Right renal pelvis (tissue), 4 donors: ENCODE measurements at regions not wholly inside any gene's neighbourhood (a gene's known extent, or its start where the extent isn't known, plus 50 kb on each side); places are given as distances from the start of the nearest gene placed in this dataset.

Experiments used
- DNase-seq, 4 donors: peaks; one replicate each; pipeline ENCODE4 v3.0.0-alpha.2; 2013; ENCODE audit warnings: low read depth in 4 of 4, low spot score in 3 of 4, missing footprints in 1 of 4

DNA sequence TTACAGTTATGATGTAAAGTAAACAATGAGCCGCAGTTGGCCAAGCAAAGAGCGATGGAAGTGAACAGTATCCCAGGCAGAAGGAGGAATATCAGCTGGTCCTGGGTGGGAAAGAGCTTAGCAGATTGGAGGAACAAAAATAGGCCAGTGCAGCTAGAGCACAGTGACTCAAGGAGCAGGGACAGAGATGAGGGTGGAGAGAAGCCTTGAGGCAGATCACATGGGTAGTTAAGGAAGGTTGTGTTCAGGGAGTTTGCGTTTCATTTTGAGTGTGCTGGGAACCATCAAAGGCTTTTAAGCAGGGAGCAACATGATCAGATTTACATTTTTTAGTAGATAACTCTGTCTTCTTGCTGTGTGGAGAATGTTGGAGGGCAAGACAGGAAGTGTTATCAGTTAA lies 113.6 kb downstream of the OAT start:
- no peak for DNase-seq

DNA sequence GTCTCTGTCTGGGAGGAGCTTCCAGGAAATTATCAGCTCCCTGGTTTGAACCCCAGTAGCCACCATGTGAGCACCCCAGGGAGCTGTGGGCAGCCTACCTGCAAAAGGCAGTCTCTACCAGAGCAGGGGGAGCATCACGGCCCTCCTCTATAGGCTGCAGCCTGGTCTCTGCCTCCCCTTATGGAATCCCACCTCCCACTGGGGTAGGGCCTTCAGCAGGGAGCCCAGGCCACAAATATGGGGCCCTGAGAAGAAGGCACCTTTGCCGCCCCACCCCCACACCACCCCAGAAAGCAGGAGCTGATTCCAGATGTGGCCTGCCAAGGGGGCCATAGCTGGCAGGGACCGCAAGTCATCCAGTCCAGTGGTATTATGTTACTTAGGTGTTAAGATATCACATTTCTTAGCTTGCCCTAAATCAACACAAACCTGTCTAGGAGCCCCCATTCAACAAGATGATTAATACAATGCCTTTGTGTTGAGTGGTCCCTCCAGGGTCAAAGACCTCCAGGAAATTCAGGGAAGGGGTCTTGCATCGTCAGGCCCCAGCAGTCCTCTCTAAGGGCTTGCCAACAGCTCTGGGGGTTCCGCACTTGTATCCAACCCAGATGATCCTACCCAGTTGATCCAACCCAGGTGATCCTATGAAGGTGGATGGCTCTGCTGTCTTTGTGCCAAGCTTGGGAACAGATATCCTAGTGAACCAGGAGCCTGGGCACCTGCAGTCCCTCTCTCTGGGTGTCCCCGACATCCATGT lies 114.9 kb downstream of the OAT start:
- no peak for DNase-seq

DNA sequence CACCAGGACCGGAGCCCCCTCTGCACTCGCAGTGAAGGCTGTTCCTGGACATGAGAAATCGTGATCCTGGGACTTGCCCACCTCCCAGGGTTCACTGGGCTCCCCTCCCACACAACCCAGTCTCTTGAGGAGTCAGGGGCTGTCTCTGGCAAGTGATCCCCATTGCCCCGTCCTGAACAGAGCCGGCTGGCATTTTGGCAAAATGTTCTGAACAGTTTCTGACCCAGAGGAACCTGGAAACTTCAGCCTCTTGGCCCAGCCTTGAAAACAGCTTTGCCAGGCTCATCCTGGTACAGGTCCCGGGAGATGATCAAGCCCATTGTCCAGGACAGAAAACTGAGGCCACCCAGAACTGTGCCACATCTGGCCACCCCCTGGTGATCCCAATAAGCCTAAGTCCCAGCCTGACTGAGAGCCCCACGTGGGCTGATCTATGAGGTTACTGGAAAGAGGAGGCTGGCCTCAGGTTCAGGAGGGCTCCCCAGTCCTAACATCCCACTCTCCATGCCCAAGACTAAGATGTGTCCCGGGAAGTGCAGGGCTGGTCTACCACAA lies 115.7 kb downstream of the OAT start:
- no peak for DNase-seq

DNA sequence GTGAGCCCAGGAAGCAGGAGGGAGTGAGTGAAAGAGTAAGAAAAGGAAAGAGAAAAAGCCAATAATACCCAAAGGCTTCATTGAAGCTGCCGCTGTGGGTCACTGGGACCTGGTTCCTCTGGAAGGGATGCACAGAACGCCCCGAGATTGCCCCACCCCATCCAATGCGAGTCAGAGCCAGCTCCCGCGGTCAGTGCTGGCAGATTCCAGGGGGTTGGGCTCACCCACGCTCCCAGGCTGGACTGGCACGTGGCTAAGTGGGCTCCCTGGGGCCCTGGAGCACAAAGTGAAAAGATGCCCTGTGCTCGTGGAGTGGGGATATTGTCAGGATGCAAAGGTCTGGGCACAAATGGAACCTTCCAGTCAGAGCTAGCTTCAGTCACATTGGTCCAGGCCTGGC lies 117.0 kb downstream of the OAT start:
- DNase-seq, result no peak

DNA sequence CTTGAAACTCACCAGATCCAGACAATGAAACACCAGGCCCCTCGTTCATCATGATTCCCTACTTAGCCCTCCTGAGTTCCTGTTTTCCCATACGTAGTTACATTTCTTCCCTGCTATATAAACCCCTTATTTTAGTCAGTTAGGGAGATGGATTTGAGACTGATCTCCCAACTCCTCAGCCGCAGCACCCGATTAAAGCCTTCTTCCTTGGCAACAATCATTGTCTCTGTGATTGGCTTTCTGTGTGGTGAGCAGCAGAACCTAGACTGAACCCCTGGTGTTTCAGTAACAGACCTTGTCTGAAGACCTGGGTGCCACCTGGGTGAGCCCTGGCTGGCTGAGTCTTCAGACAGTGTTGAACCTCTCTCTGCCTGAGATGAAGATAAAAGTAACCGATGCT lies 118.0 kb downstream of the OAT start:
- no peak for DNase-seq

DNA sequence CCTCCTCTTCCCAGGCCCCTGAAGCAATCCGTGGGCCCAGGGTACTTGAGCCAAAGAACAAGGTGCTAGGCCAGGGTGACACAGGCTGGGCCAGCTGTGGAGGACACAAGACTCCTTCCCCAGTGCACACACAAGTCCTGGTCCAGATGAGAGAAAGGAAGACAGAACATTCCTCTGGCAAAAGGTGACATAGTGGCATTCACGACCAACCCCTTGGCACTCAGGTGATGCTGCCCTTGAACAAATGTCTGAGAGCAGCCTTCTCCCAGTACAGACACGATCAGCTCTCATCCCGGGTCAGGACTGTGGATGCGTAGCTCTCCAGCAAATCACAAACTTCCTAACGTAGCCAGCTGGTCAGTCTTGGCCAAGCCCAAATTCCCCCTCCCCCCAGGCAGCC lies 118.5 kb downstream of the OAT start:
- no peak for DNase-seq

DNA sequence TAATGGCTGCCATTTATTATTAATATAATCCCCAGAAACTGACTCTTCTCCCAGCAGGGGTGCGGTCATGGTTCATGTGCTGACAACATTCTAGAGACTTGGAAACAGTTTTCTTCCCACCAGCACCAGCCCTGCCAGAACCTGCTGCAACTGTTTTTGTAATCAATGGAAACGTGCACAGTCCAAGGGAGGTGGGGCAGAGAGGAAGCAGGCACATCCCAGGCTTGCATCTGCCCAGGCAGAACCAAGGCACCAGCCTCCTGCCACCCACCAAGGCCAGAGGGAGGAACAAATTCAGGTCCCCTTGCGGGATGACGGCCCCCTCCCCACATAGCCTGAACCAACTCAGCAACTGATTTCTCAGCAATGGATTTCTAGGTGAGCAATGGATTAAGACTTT lies 119.0 kb downstream of the OAT start:
- DNase-seq, result no peak

DNA sequence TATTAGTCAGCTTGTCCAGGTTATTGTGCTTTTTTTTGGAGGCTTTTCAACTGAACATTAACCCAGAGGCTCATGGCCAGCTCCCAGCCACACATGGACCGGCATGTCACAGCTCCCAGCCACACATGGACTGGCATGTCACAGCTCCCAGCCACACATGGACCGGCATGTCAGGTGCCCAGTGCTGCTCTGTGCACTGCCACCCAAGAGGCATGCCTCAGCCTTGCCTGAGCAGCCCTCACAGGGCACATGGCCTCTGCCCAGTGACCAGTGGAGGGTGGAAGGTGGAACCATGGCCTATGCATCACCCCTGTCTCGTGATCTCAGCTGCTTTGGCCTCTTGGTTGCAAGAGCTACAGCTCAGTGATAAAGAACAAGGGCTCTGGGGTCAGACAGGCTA lies 119.8 kb downstream of the OAT start:
- DNase-seq, result no peak

DNA sequence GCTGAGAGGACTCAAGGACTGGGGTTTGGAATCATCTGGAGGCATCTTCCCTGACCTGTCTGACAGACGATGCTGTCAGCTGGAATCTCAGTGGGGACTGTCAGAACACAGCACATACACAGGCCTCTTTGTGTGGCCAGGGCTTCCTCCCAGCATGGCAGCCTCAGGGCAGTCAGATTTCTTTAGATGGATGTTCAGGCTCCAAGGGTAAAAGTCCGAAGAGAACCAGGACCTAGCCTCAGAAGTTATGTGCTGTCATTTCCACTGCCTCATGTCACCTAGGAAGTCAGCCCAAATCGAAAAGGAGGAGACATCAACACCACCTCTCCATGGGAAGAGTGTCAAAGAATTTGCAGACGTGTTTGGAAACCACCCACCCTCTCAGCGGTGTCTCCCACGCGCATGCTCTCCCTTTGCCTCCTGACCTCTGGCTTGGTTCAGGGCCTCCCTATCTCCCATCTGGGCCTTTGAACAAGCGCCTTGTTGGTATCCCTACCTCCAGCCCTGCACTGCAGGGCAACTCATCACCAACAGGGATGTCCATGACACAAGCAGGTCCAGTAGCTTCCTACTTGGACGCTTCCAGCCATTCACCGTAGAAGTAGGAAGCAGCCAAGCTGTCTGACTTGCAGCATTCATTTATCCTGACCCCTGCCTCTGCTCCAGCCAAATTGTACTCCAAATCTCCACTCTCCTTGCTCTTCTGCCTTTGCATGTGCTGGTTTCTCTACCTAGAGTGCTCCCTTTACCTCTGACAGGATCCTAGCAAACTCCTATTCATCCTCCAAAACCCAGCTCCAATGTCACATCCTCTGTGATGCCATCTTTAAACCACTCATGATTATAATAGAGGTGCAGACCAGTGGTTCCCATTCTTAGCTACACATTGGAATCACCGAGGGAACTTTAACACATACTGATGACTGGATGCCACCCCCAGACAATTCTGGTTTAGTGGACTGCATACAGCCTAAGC lies 121.6 kb downstream of the OAT start:
- DNase-seq, result no peak

DNA sequence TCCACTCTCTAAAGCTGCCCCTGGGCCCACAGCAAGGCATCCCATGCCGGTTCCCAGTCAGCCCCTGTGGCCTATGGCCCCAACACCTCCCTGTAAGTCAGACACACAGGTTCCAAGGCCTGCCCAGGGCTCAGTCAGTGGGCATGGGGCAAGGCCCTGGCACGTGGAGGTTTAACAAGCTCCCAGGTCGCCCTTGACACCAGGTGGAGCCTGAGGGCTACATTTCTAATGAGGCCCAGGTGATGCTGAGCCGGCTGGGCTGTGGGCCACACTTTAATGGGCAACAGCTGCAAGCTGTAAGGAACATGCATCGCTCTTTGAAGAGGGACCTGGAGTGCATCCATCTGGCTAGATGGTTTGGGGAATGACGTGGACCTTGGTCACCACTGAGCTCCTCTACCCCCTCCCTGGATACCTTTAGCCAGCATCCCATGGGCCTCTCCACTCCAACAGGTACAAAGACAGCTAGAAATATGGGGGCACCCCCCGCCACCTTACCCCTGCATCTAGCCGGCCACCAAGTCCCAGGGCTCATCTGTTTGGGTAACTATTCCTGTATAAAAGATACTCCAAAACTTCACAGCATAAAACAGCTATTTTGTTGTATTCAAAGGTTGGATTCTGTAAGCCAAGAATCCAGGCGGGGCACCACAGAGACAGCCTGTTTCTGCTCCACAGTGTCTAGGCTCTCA lies 122.5 kb downstream of the OAT start:
- no peak for DNase-seq

DNA sequence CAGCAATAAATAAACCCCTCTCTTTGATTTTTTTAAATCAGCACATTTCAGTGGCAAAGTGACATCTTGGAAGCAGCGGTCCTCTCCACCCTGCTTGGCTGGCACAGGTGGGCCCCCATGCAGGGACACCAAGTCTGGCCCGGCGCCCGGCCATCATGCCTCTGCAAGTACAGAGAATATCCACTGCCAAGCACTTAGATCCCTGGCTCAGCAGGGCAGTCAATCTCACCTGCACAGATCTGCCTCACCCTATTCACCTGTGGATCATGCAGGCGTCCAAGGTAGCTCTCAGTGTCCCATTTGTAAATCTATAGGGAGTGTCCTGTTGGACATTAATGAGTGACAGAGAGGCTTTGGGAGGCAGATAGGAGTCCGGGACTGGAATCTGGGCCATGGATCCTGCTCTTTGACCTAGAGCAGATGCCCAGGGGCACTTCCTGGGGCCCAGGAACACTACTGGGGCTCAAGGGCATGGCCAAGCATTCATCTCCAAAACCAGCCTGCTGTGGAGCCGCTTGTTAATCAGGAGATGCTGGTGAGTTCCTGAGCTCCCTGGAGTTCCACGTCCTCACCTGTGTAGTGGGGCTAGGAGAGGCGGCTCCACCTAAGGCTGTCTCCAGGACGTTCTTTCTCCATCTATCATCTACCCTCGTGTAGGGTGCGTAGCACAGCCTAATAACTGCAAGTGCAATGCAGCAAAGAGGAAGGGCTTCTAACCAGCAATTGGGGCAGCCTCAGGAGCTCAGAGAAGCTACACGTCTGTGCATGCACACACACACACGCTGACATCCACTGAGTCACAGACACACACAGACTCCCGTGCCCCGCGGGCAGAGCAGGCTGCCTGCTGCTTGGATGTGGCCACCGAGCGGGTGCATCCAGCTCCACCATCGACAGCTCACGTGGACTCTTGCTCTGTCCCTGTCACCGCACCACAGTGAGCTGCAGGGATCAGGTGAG lies 123.6 kb downstream of the OAT start:
- DNase-seq, result no peak

DNA sequence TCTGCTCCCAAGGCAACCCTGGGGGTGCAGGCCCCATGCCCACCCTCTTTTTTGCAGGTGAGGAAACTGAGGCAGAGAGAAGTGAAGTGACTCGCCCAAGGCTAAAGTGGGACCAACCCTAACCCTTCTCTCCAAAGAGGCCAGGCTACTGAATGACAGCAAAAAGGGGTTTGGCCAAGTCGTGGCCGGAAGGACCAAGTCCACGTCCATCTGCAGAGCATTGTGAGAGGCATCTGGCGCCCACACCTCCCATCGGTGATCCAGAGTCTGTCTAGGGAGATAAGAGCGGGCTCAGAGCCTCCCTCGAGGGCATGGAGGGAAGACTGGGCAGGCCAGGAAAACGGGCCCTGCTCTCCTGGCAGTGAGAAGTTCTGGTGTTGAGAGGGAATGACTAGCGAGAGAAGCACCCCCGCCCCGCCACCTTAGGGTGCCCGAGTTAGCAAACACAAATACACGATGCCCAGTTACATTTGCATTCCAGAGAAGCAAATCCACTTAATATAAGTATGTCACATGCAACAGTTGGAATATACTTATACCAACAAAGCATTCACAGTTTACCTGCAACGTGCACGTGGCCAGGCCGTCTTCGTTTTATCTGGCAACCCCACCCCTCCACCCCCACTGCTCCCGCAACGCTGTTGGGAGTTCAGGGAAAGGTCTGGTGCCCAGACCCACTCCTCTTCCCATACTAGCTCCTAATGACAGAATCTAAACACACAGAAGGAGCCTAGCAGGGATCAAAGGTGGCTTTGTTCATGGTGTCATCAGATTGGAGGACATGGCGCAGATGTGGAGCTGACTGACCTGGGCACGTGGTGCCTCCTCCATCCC lies 124.9 kb downstream of the OAT start:
- no peak for DNase-seq

DNA sequence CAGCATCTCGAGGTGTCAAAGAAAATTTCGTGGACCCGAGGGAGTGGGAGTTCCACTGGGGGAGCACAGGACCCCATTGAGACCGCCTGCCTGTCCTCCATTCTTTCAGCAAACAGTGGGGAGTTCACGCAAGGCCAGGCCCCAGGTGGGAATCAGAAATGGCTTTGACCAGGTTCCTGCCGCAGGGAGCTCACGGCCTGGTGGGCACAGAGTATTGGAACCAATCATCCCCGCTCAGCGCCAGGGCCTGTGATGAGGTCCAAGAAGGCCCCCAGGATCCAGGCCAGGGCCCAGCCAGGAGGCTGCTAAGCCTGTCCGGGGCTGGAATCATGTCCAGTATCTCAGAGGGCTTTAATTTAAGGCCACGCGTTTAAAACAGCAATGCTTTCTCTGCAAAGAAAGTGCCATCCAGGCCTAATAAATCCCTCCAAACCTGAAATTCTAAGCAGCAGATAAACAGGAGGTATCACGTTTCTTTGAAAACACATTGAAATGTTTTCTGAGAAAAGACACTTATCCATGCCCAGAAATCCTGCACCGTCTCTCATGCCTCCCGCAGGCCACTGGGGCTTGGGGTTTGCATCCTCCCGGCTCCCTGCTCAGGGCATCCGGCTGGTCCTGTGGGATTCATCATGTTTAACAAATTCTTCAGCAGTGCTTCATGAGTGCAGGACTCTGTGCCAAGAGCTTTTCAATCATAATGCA lies 125.7 kb downstream of the OAT start:
- DNase-seq, result peak in 1 of 4 donors; percentile 23

DNA sequence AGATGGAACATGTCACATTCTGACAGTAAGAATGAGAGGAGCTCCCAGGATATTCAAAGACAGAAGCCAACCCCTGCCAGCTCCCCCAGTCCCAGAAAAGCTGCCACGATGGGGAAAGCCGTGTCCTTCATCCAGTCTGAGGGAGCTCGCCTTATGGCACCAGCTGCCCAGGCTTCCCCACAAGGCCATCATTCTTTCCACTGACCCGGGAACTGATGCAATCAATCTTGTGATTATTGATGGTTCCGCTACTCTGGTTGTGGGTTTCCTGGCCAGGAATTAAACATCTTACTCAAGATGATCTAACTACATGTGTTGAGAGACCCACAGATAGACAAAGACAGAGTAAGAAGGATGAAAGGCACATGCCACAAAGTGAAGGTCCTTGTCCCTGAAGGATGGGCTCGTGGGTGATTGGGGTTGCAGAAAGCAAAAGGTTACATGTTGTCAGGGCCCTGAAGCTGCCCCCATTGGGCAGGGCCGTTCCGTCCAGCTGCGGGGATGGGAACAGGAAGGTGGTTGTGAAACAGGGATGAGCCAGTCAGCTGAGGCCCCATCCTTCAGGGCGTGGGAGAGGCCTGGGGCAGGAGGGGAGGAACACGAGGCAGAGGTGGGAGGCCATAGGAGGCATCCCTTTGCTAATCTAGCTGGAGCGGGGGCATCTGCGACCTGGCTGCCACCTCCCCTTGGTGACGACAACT lies 127.6 kb downstream of the OAT start:
- DNase-seq, result no peak

DNA sequence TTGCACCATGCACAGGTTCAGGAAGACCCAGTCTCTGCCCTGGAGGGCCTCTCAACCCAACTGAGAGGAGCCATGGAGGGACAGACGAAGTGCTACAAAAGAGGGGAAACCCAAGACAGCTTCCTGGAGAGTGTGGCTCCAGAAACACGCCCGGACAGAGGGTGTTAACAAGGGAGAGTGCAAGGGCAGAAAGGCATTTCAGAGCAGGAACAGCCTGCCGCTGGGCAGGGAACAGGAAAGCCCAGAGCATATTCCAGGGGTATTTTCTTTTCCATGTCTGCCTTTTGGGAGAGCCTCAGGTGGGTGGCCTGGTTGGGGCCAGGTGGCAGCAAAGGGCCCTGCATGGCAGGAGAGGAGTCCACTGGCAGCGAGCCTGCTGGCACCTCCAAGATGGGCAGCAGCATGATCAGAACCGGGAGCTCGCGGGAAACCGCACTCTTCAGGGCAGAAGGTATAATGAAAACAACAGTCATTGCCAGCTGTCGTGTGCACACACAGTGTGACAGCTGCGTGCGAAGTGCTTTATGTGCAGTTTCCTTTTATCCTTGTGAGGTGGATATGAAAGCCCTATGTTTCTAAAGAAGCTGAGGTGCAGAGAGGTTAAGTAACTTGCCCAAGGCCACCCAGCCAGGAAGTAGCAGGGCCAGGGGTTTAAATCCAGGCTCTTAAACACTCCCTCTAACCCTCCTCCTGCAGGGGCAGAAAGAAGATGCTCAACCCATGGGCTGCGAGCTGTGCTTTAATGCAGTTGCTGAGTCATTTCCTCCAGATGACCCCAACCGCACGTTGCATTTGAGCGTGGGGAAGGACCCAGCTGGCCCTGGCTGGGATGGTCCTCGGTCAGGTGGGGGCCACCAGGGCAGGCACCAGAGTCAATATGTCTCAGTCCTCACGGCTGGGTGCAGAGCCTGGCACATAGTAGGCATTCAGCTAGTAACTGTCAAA lies 128.6 kb downstream of the OAT start:
- no peak for DNase-seq
